Endothelial cell of umbilical vein (primary cell): ENCODE measurements at regions not wholly inside any gene's neighbourhood (a gene's known extent, or its start where the extent isn't known, plus 50 kb on each side); places are given as distances from the start of the nearest gene placed in this dataset.

ENCODE experiments used
- BruUV-seq: library from RNA; stranded (reverse); fragments of 400-500 nt; replicated peaks from 2 replicates; lab custom pipeline; 2021; lab: Mats Ljungman, UMichigan
- CTCF ChIA-PET: fragments of 300-600, 350-600 bp; sonication (Branson Sonifier 250); formaldehyde crosslinking; loops from one replicate; lab custom pipeline; 2021; ENCODE audit warnings: antibody characterized with exemption, inconsistent platforms; lab: Charles Lee
- POLR2A ChIA-PET: fragments of 300-600, 350-600 bp; sonication (Branson Sonifier 250); formaldehyde crosslinking; loops from one replicate; lab custom pipeline; 2021; ENCODE audit warnings: antibody characterized with exemption, inconsistent platforms; lab: Charles Lee
- DNase-seq: peaks from one replicate; pipeline ENCODE4 v3.0.0-alpha.2; 2011; ENCODE audit warnings: low read depth, low spot score
- FAIRE-seq: peaks from 2 replicates; lab custom pipeline; 2011; peaks lifted over from hg19 to GRCh38; lab: Jason Lieb, UNC
- H2AFZ ChIP-seq: 2 replicates; pipeline ENCODE4 v1.6.0; 2012; ENCODE audit warnings: low read depth, low read length, control low read depth, inconsistent platforms
- H3K27ac ChIP-seq: 2 replicates; pipeline ENCODE4 v1.5.1; 2011; ENCODE audit warnings: low read depth, mild to moderate bottlenecking, control low read depth, low read length, moderate library complexity; ENCODE audit not compliant: insufficient read depth
- H3K27me3 ChIP-seq, 2 experiments: 2 replicates each; pipeline versions ENCODE4 v1.6.0 to v1.6.1; 2011; ENCODE audit warnings: low read length in 2 of 2, mixed read lengths in 1 of 2; ENCODE audit not compliant: control insufficient read depth in 2 of 2, insufficient read depth in 2 of 2
- H3K36me3 ChIP-seq, 2 experiments: 2 replicates in 1 of 2; 3 replicates in 1 of 2; pipeline ENCODE4 v1.5.1; 2011; ENCODE audit warnings: low read length in 2 of 2, mild to moderate bottlenecking in 1 of 2, moderate library complexity in 1 of 2; ENCODE audit not compliant: control insufficient read depth in 2 of 2, insufficient read depth in 2 of 2; ENCODE audit errors: extremely low read depth in 1 of 2
- H3K4me1 ChIP-seq: 3 replicates; pipeline ENCODE4 v1.5.1; 2011; ENCODE audit warnings: mild to moderate bottlenecking, low read length; ENCODE audit not compliant: control insufficient read depth, insufficient read depth; ENCODE audit errors: extremely low read depth
- H3K4me2 ChIP-seq: 2 replicates; pipeline ENCODE4 v1.6.1; 2011; ENCODE audit warnings: low read length, control low read depth, mixed read lengths; ENCODE audit not compliant: insufficient read depth
- H3K4me3 ChIP-seq, 3 experiments: fragments of 200-600 bp in 1 of 3; sonication (generic), shearing (Covaris generic) in 1 of 3; replicated peaks in 1 of 3; 2 replicates each; pipeline ENCODE4 v1.5.1; 2011 to 2016; ENCODE audit warnings: control low read depth in 3 of 3, low read length in 3 of 3, mild to moderate bottlenecking in 2 of 3, inconsistent platforms in 1 of 3, low read depth in 1 of 3, moderate library complexity in 1 of 3; ENCODE audit not compliant: insufficient read depth in 1 of 3
- H3K79me2 ChIP-seq: 2 replicates; pipeline ENCODE4 v1.6.0; 2012; ENCODE audit warnings: low read length, inconsistent platforms; ENCODE audit not compliant: control insufficient read depth, insufficient read depth
- H3K9ac ChIP-seq: replicated peaks from 2 replicates; pipeline ENCODE3; 2011; ENCODE audit warnings: low read length, control low read depth; ENCODE audit not compliant: insufficient read depth; ENCODE audit errors: extremely low read depth
- H3K9me1 ChIP-seq: replicated peaks from 3 replicates; pipeline ENCODE4 v1.6.0; 2011; ENCODE audit warnings: mild to moderate bottlenecking, low read length; ENCODE audit not compliant: control insufficient read depth, insufficient read depth; ENCODE audit errors: extremely low read depth
- H3K9me3 ChIP-seq: replicated peaks from 2 replicates; pipeline ENCODE4 v1.5.1; 2012; ENCODE audit warnings: low read length, inconsistent platforms; ENCODE audit not compliant: control insufficient read depth, insufficient read depth
- H4K20me1 ChIP-seq: replicated peaks from 2 replicates; pipeline ENCODE3; 2011; ENCODE audit warnings: mild to moderate bottlenecking, low read length; ENCODE audit not compliant: control insufficient read depth, insufficient read depth; ENCODE audit errors: extremely low read depth
- CTCF ChIP-seq, 2 donors: IDR thresholded peaks; 1 replicate in 1 of 2; 2 replicates in 1 of 2; pipeline ENCODE4 v1.5.1; 2011; ENCODE audit warnings: low read length in 2 of 2, mild to moderate bottlenecking in 2 of 2, moderate library complexity in 2 of 2, control low read depth in 1 of 2, inconsistent platforms in 1 of 2, low read depth in 1 of 2; ENCODE audit not compliant: insufficient read depth in 1 of 2; ENCODE audit errors: extremely low read depth in 1 of 2
- FOS ChIP-seq: IDR thresholded peaks from 2 replicates; pipeline ENCODE4 v1.6.1; 2011; ENCODE audit warnings: mild to moderate bottlenecking, low read length, moderate library complexity, borderline replicate concordance; ENCODE audit not compliant: insufficient read depth
- GATA2 ChIP-seq: IDR thresholded peaks from 2 replicates; pipeline ENCODE4 v1.7.0; 2011; ENCODE audit warnings: low read depth, mild to moderate bottlenecking, moderate library complexity, mixed read lengths, low read length; ENCODE audit not compliant: insufficient read length, insufficient read depth
- JUN ChIP-seq: IDR thresholded peaks from 2 replicates; pipeline ENCODE4 v1.6.1; 2011; ENCODE audit warnings: borderline replicate concordance, low read depth; ENCODE audit not compliant: insufficient read length, insufficient read depth
- MAX ChIP-seq: IDR thresholded peaks from 2 replicates; pipeline ENCODE4 v1.6.1; 2011; ENCODE audit not compliant: insufficient read depth, insufficient read length
- POLR2AphosphoS5 ChIP-seq: IDR thresholded peaks from 2 replicates; pipeline ENCODE4 v1.6.1; 2012; ENCODE audit warnings: low read depth, mild to moderate bottlenecking, control low read depth, low read length, moderate library complexity; ENCODE audit not compliant: insufficient read depth
- dilution Hi-C: fragments of 300-500 bp; cut with MboI; formaldehyde crosslinking; loops from one replicate; pipeline ENCODE4 v1.15.0; 2019; ENCODE audit warnings: low sequenced_read_pairs; ENCODE audit not compliant: extremely low pct_ligation_motif_present
- intact Hi-C: fragments of 100-400 bp; cut with micrococcal nuclease; formaldehyde crosslinking; loops from one replicate; pipeline ENCODE4 v1.10.0; 2022

- Histone ChIP-seq H3K79me2 (no peaks in the 10 kb centered on the region), H3K36me3 (no peaks in the 10 kb centered on the region), H3K4me1 (no peaks in the 10 kb centered on the region), H3K27ac (no peak overlapping the region), H3K4me3 (no peak overlapping the region), H3K9ac (no peak overlapping the region), H3K9me3 (peaks cover 7% of the 10 kb centered on the region), H3K27me3 (no peaks in the 10 kb centered on the region), H3K4me2 (no peak overlapping the region), H4K20me1 (no peaks in the 10 kb centered on the region), H2AFZ (no peak overlapping the region), H3K9me1 (no peaks in the 10 kb centered on the region)
- dilution Hi-C loops (no loop called here), intact Hi-C loops (no loop called here)
- TF ChIP-seq MAX, result no peak
- no peak for TF ChIP-seq POLR2AphosphoS5
- TF ChIP-seq GATA2, result no peak
- TF ChIP-seq JUN, result no peak
- ChIA-PET CTCF (no interaction called here), POLR2A (no interaction called here)
- DNase-seq (no peak), FAIRE-seq (no peak)
- no TSS peak for BruUV-seq
These were observed 230.3 kb downstream of the TDRD15 start for GRCh38 chr2:21353879-21354679.

GRCh38 chr2:21356086-21356856, 232.5 kb downstream of the TDRD15 start:
- DNase-seq, result no peak
- ChIA-PET POLR2A (no interaction called here), CTCF (no interaction called here)
- H3K9ac ChIP-seq, result no peak overlapping the region
- H3K79me2 ChIP-seq, result no peaks in the 10 kb centered on the region
- no peak overlapping the region for H3K4me3 ChIP-seq
- TF ChIP-seq MAX (no peak), GATA2 (no peak), CTCF (IDR thresholded peaks at IDR 0.05; ENCODE audit: extremely low read depth in 1 of 2, insufficient read depth in 1 of 2, low read depth in 1 of 2, low read length in 2 of 2) (no peak), FOS (no peak)
- dilution Hi-C loops, result no loop called here
- H4K20me1 ChIP-seq, result no peaks in the 10 kb centered on the region
- no peaks in the 10 kb centered on the region for H3K27me3 ChIP-seq
- peaks cover 11% of the 10 kb centered on the region for H3K9me3 ChIP-seq
- no TSS peak for BruUV-seq
- intact Hi-C loops, result no loop called here
- no peaks in the 10 kb centered on the region for H3K9me1 ChIP-seq
- H2AFZ ChIP-seq, result no peak overlapping the region
- no peaks in the 10 kb centered on the region for H3K36me3 ChIP-seq
- H3K27ac ChIP-seq, result no peak overlapping the region
- H3K4me1 ChIP-seq, result no peaks in the 10 kb centered on the region
- no peak overlapping the region for H3K4me2 ChIP-seq
- no peak for FAIRE-seq
